ENCODE measurements at regions not wholly inside any gene's neighbourhood (a gene's known extent, or its start where the extent isn't known, plus 50 kb on each side); places are given as distances from the start of the nearest gene placed in this dataset.

GRCh38 chrX:131219271-131219670, 69.8 kb downstream of the IGSF1 start:
- no peak for TF ChIP-seq CTCF (IDR thresholded peaks at IDR 0.05; ENCODE audit: low read depth, low read length)
- Histone ChIP-seq H3K27me3 (no peaks in the 10 kb centered on the region), H3K4me3 (ENCODE audit: low read depth, low read length) (no peak overlapping the region), H3K9me3 (no peaks in the 10 kb centered on the region), H3K4me1 (no peaks in the 10 kb centered on the region; the same call in 1 of the 2 replicates), H3K36me3 (no peaks in the 10 kb centered on the region)
- peak; percentile 7 for DNase-seq

GRCh38 chrX:131217989-131218388, 71.1 kb downstream of the IGSF1 start:
- TF ChIP-seq CTCF (IDR thresholded peaks at IDR 0.05; ENCODE audit: low read depth, low read length): peak; percentile 41
- H3K27me3 ChIP-seq: no peaks in the 10 kb centered on the region
- no peaks in the 10 kb centered on the region for H3K36me3 ChIP-seq
- peak overlapping the region; percentile 16; the same call in 1 of the 2 replicates for H3K4me3 ChIP-seq (ENCODE audit: low read depth, low read length)
- no peak for DNase-seq
- no peaks in the 10 kb centered on the region; the same call in 1 of the 2 replicates for H3K4me1 ChIP-seq
- H3K9me3 ChIP-seq: no peaks in the 10 kb centered on the region

- Histone ChIP-seq H3K36me3 (no peaks in the 10 kb centered on the region), H3K4me1 (no peaks in the 10 kb centered on the region; the same call in 1 of the 2 replicates), H3K27me3 (no peaks in the 10 kb centered on the region), H3K4me3 (ENCODE audit: low read depth, low read length) (no peak overlapping the region), H3K9me3 (no peaks in the 10 kb centered on the region)
- no peak for DNase-seq
- no peak for TF ChIP-seq CTCF (IDR thresholded peaks at IDR 0.05; ENCODE audit: low read depth, low read length)
These were observed 72.3 kb downstream of the IGSF1 start for GRCh38 chrX:131216828-131217227.

- Histone ChIP-seq H3K4me3 (ENCODE audit: low read depth, low read length) (no peak overlapping the region), H3K36me3 (no peaks in the 10 kb centered on the region), H3K4me1 (no peaks in the 10 kb centered on the region; the same call in 1 of the 2 replicates), H3K9me3 (no peaks in the 10 kb centered on the region), H3K27me3 (no peaks in the 10 kb centered on the region)
- TF ChIP-seq CTCF (IDR thresholded peaks at IDR 0.05; ENCODE audit: low read depth, low read length): no peak
- DNase-seq: no peak
These were observed 75.7 kb downstream of the IGSF1 start for GRCh38 chrX:131213400-131213799.

GRCh38 chrX:131202766-131203165, 86.3 kb downstream of the IGSF1 start:
- Histone ChIP-seq H3K4me3 (ENCODE audit: low read depth, low read length) (no peak overlapping the region), H3K9me3 (no peaks in the 10 kb centered on the region), H3K27me3 (no peaks in the 10 kb centered on the region), H3K36me3 (no peaks in the 10 kb centered on the region), H3K4me1 (no peaks in the 10 kb centered on the region)
- no peak for DNase-seq
- TF ChIP-seq CTCF (IDR thresholded peaks at IDR 0.05; ENCODE audit: low read depth, low read length): no peak

GRCh38 chrX:131201986-131202385, 87.1 kb downstream of the IGSF1 start:
- Histone ChIP-seq H3K4me3 (ENCODE audit: low read depth, low read length) (no peak overlapping the region), H3K9me3 (no peaks in the 10 kb centered on the region), H3K36me3 (no peaks in the 10 kb centered on the region), H3K4me1 (no peaks in the 10 kb centered on the region), H3K27me3 (no peaks in the 10 kb centered on the region)
- no peak for DNase-seq
- TF ChIP-seq CTCF (IDR thresholded peaks at IDR 0.05; ENCODE audit: low read depth, low read length): no peak

Data from BE2C (cell line).